GM23248 (cell line): ENCODE measurements at regions not wholly inside any gene's neighbourhood (a gene's known extent, or its start where the extent isn't known, plus 50 kb on each side); places are given as distances from the start of the nearest gene placed in this dataset.
A peak's percentile ranks its signal among the peaks of the same experiment; 100 is the strongest.

ENCODE experiments used
- DNase-seq: peaks from one replicate; pipeline ENCODE4 v3.0.0-alpha.2; 2015
- H2AFZ ChIP-seq: fragments of 200-600 bp; sonication (generic); 2 replicates; pipeline ENCODE4 v1.6.1; 2016; ENCODE audit warnings: antibody characterized with exemption
- H3F3A ChIP-seq: fragments of 200-600 bp; sonication (generic); 2 replicates; pipeline ENCODE4 v1.6.1; 2016; ENCODE audit warnings: mild to moderate bottlenecking, antibody characterized with exemption, mixed run types; ENCODE audit not compliant: insufficient read depth
- H3K27ac ChIP-seq: fragments of 200-600 bp; sonication (generic); 2 replicates; pipeline ENCODE4 v1.5.1; 2016; ENCODE audit warnings: mild to moderate bottlenecking
- H3K27me3 ChIP-seq: fragments of 200-600 bp; sonication (generic); replicated peaks from 2 replicates; pipeline ENCODE4 v1.6.1; 2016; ENCODE audit warnings: mild to moderate bottlenecking; ENCODE audit not compliant: insufficient read depth
- H3K36me3 ChIP-seq: fragments of 200-600 bp; sonication (generic); 2 replicates; pipeline ENCODE4 v1.6.1; 2016; ENCODE audit warnings: low read depth, mild to moderate bottlenecking
- H3K4me1 ChIP-seq: fragments of 200-600 bp; sonication (generic); 2 replicates; pipeline ENCODE4 v1.6.1; 2016; ENCODE audit warnings: mild to moderate bottlenecking; ENCODE audit not compliant: insufficient read depth
- H3K4me2 ChIP-seq: fragments of 200-600 bp; sonication (generic); one replicate; pipeline ENCODE4 v1.6.1; 2016; ENCODE audit warnings: mild to moderate bottlenecking; ENCODE audit not compliant: unreplicated experiment
- H3K4me3 ChIP-seq: fragments of 200-600 bp; sonication (generic); 2 replicates; pipeline ENCODE4 v1.5.1; 2016; ENCODE audit warnings: mild to moderate bottlenecking
- H3K79me2 ChIP-seq: fragments of 200-600 bp; sonication (generic); 2 replicates; pipeline ENCODE4 v1.6.1; 2016; ENCODE audit warnings: mild to moderate bottlenecking; ENCODE audit not compliant: insufficient read depth
- H3K9ac ChIP-seq: fragments of 200-600 bp; sonication (generic); 2 replicates; pipeline ENCODE4 v1.6.1; 2016; ENCODE audit warnings: mild to moderate bottlenecking
- H3K9me2 ChIP-seq: fragments of 200-600 bp; sonication (generic); 2 replicates; pipeline ENCODE4 v1.6.1; 2016; ENCODE audit warnings: mixed run types, mild to moderate bottlenecking, moderate library complexity; ENCODE audit not compliant: insufficient read depth
- H3K9me3 ChIP-seq: fragments of 200-600 bp; sonication (generic); one replicate; pipeline ENCODE4 v1.6.1; 2017; ENCODE audit warnings: low read depth
- H4K20me1 ChIP-seq: fragments of 200-600 bp; sonication (generic); 2 replicates; pipeline ENCODE4 v1.6.0; 2016; ENCODE audit not compliant: insufficient read depth
- EZH2 ChIP-seq: fragments of 200-600 bp; sonication (generic); IDR thresholded peaks from 2 replicates; pipeline ENCODE4 v1.6.1; 2018; ENCODE audit warnings: antibody characterized with exemption, mild to moderate bottlenecking; ENCODE audit not compliant: insufficient read depth, poor library complexity, severe bottlenecking
- EZH2phosphoT487 ChIP-seq: fragments of 200-600 bp; sonication (generic); IDR thresholded peaks from 2 replicates; pipeline ENCODE4 v1.6.1; 2018; ENCODE audit warnings: antibody characterized with exemption, moderate library complexity, mild to moderate bottlenecking, low read depth; ENCODE audit not compliant: insufficient read depth
- WGBS, 2 experiments: methylation state at CpG; one replicate each; pipeline ENCODE4 v1.1.6; 2015 to 2017; ENCODE audit warnings: low lambda C conversion rate in 2 of 2, low coverage in 1 of 2; ENCODE audit errors: missing lambda C conversion rate in 2 of 2; 5-methylcytosine and 5-hydroxymethylcytosine counted together
- in situ Hi-C: fragments of 300-500 bp; cut with MboI; formaldehyde crosslinking; loops from 2 replicates; pipeline ENCODE4 v1.15.0; 2020

DNA sequence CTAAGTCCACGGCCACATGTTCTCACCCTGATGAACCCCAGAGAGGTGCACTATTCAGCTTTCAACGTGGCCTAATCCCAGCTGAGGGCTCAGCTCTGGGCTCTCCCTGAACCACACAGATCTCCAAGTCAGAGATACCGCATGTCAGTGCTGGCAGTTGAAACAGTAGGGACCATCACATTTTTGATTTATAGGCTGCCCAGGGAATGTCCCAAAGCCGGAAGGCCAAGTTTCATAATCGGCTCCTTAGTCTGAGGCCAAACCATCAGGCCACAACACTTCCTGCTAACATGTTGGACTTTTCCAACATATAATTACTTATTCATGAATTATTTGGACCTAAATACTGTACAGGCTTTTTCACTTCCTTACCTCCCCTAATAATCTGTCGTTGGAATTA, 91.9 kb upstream of the KLHL29 start:
- Histone ChIP-seq H3K4me3 (peak overlapping the region; percentile 13; the same call in 1 of the 2 replicates), H2AFZ (peak overlapping the region; percentile 46; the same call in 1 of the 2 replicates), H4K20me1 (no peaks in the 10 kb centered on the region), H3K9me2 (no peaks in the 10 kb centered on the region), H3K27ac (no peak overlapping the region), H3K4me2 (peak overlapping the region; percentile 39), H3F3A (peaks cover 12% of the 10 kb centered on the region; the same call in 1 of the 2 replicates), H3K9ac (no peak overlapping the region), H3K79me2 (no peaks in the 10 kb centered on the region), H3K27me3 (no peaks in the 10 kb centered on the region), H3K36me3 (no peaks in the 10 kb centered on the region), H3K4me1 (peaks cover 33% of the 10 kb centered on the region), H3K9me3 (no peaks in the 10 kb centered on the region)
- peak; percentile 39 for DNase-seq
- in situ Hi-C loops: no loop called here
- TF ChIP-seq EZH2phosphoT487: no peak
- no peak for TF ChIP-seq EZH2
- WGBS, 2 experiments: 15% methylated on average over 6 of the region's 6 CpGs

- in situ Hi-C loops: no loop called here
- H4K20me1 ChIP-seq: no peaks in the 10 kb centered on the region
- no peaks in the 10 kb centered on the region for H3K27me3 ChIP-seq
- peaks cover 26% of the 10 kb centered on the region for H3K4me1 ChIP-seq
- no peak overlapping the region for H3K4me3 ChIP-seq
- peak overlapping the region; percentile 46; the same call in 1 of the 2 replicates for H2AFZ ChIP-seq
- H3K27ac ChIP-seq: no peak overlapping the region
- TF ChIP-seq EZH2: no peak
- TF ChIP-seq EZH2phosphoT487: no peak
- H3K4me2 ChIP-seq: peak overlapping the region; percentile 39
- 12 to 16% methylated on average over 7 of the region's 7 CpGs for WGBS, 2 experiments
- no peaks in the 10 kb centered on the region for H3K79me2 ChIP-seq
- peaks cover 5% of the 10 kb centered on the region; the same call in 1 of the 2 replicates for H3F3A ChIP-seq
- no peaks in the 10 kb centered on the region for H3K9me2 ChIP-seq
- no peak overlapping the region for H3K9ac ChIP-seq
- DNase-seq: peak; percentile 63
- H3K36me3 ChIP-seq: no peaks in the 10 kb centered on the region
- H3K9me3 ChIP-seq: no peaks in the 10 kb centered on the region
Measured at GRCh38 chr2:23293731-23294130, 91.2 kb upstream of the KLHL29 start.

GRCh38 chr2:23294238-23294637, 90.7 kb upstream of the KLHL29 start:
- 81 to 87% methylated on average over 4 of the region's 4 CpGs for whole genome bisulfite sequencing, 2 experiments
- no peak overlapping the region for H3K27ac ChIP-seq
- DNase-seq: no peak

GRCh38 chr2:23296691-23297090, 88.3 kb upstream of the KLHL29 start:
- H3K4me3 ChIP-seq: no peak overlapping the region
- 88% methylated on average over 9 of the region's 9 CpGs for WGBS, 2 experiments
- in situ Hi-C loops: no loop called here
- H3K4me2 ChIP-seq: no peak overlapping the region
- H3K4me1 ChIP-seq: peaks cover 26% of the 10 kb centered on the region
- H3K27me3 ChIP-seq: no peaks in the 10 kb centered on the region
- H3K9me3 ChIP-seq: no peaks in the 10 kb centered on the region
- no peaks in the 10 kb centered on the region for H4K20me1 ChIP-seq
- peaks cover 5% of the 10 kb centered on the region; the same call in 1 of the 2 replicates for H3F3A ChIP-seq
- H3K79me2 ChIP-seq: no peaks in the 10 kb centered on the region
- H3K27ac ChIP-seq: no peak overlapping the region
- no peak overlapping the region for H2AFZ ChIP-seq
- DNase-seq: no peak
- TF ChIP-seq EZH2phosphoT487 (no peak), EZH2 (no peak)
- H3K9me2 ChIP-seq: no peaks in the 10 kb centered on the region
- no peak overlapping the region for H3K9ac ChIP-seq
- H3K36me3 ChIP-seq: no peaks in the 10 kb centered on the region

More at GRCh38 chr2:23294238-23294637, 90.7 kb upstream of the KLHL29 start:
- H3K9ac ChIP-seq: no peak overlapping the region
- no peak overlapping the region for H3K4me3 ChIP-seq
- no peaks in the 10 kb centered on the region for H3K79me2 ChIP-seq
- no peak overlapping the region for H2AFZ ChIP-seq
- no peaks in the 10 kb centered on the region for H4K20me1 ChIP-seq
- H3K27me3 ChIP-seq: no peaks in the 10 kb centered on the region
- no peaks in the 10 kb centered on the region for H3K9me3 ChIP-seq
- peaks cover 5% of the 10 kb centered on the region; the same call in 1 of the 2 replicates for H3F3A ChIP-seq
- TF ChIP-seq EZH2 (no peak), EZH2phosphoT487 (no peak)
- H3K9me2 ChIP-seq: no peaks in the 10 kb centered on the region
- H3K36me3 ChIP-seq: no peaks in the 10 kb centered on the region
- peak overlapping the region; percentile 39 for H3K4me2 ChIP-seq
- in situ Hi-C loops: no loop called here
- peaks cover 23% of the 10 kb centered on the region for H3K4me1 ChIP-seq
